HG03064 (cell line): ENCODE measurements at regions not wholly inside any gene's neighbourhood (a gene's known extent, or its start where the extent isn't known, plus 50 kb on each side); places are given as distances from the start of the nearest gene placed in this dataset.
"Not testable (repeated sequence)": the region's sequence is repeated elsewhere in the genome, so short reads cannot be mapped to it uniquely, and the experiment has no call there.

Source experiments
- ATAC-seq: cut with Tn5 transposase; IDR thresholded peaks from one replicate; pipeline ENCODE4 v1.9.1; 2021; ENCODE audit warnings: low read depth; ENCODE audit not compliant: unreplicated experiment

DNA sequence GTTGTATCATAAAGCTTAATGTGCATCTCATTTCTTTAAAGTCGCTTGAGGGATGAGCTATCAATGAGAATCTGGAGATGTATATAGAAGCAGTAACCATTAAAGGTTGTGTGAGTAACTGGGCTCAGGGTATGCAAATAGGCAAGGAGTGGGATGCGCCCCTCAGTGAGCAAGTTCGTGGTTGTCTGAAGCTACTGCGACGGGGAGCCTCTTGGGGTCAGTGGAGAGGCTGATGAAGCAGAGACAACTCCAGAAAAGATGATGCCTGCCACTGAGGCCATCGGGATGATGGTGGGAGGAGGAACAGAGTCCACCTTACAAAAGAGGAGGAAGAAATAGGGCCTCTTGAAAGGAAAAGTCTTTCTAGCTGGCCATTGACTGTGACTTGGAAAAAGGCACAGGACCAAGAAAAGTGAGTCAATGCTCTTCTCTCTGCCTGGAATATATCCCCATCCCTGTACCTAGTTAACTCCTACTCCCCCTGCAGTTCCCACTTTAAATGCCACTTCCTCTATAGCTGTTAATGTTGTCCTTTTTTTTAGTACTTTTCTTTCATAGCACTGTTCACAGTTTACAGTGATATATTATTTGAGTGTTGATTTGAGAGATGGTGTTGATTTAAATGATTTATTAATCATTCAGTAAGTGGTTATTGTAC, 51.4 kb upstream of the LSM6 start:
- peak; percentile 86 for ATAC-seq

DNA sequence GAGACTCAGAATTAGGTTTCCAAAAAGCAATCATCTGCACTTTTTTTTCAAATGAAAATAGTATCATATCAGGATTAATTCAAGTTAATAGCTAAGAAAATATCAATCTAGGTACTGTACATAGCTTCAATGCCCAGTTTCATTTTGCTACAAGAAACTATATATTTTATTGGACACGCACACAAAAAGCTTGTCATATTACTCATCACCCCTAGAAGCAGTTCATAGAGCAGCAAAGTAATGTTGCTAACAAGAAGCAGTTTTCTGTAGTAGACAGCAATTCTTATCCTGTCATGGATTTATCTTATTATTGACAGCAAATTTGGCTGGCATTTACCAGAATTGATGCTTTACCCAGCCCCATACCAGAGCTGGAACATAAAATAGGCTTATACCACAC, 52.3 kb upstream of the LSM6 start:
- ATAC-seq = no peak

DNA sequence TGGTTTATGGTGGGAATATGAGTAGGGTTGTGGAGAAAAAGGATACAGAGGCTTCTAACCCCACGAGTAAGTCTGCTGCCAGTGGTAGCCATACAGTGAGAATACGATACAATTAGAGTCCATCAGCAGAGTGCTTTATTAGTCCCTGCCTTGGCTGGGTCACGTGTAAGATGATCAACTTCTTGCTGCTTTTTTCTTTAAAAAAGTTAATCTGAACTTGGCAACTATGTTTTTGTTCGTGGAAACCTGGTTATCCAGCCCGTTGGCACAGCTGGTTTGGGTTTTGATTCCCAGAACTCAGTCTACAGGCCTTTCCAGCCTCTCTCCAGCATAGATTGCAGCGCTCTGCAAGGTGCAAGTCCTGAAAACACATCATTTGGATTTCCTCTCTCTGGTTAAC, 53.1 kb upstream of the LSM6 start:
- ATAC-seq = no peak

DNA sequence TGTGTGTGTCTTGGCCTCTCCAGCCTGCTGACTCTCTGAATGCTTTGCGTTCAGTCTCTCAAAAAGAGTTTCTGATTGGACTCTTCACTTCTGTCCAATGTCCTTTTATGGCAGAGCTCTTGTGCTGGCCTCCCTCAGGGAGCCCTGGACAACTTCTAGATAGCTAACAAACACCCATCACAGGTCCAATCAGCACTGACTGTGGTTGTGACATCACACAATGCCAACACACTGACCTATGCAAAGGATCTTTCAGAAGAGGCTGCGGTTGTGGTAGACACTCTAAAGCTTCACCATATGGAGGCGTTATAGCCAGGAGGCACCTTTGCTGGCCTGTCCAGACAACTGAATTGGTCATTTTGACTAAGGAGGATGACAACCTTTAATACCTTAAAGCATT, 53.8 kb upstream of the LSM6 start:
- ATAC-seq = no peak

DNA sequence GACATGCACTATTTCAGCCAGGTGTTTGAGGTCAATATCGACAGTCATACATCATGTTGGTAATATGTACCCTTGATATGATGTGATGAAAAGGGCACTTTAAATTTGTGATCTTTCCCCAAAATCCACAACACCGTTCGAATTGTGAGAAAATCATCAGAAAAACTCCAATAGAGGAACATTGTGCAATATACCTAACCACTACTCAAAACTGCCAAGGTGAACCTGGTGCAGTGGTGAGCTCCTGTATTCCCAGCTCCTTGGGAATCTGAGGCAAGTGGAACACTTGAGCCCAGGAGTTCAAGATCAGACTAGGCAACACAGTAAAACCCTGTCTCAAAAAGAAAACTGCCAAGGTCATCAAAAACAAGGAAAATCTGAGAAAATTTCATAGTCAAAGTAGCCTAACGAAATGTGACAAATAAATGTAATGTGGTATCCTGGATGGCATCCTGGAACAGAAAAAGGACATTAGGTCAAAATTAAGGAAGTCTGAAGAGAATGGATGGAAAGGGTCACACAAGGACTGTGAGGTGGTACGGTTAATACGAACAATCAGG, 55.6 kb upstream of the LSM6 start:
- ATAC-seq = no peak

DNA sequence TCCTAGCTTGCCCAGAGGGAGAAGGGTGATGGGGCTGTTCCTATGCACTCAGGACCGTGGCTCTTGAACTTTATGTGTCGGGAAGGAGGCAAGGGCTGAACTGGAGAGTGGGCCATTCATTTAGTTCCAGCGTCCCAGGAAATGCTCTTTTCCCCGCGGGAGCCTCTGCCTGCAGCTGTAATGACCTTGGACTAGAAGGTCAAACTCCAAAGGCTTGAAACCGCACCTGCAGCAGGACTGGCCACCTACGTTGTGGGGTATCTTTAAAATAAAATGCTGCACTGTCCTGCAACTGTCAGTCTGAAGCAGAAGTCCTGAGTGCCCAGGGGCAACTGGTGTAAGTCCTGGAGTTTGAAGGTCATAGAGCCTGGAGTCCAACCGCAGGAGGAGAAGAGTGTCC, 61.5 kb upstream of the LSM6 start:
- no peak for ATAC-seq

DNA sequence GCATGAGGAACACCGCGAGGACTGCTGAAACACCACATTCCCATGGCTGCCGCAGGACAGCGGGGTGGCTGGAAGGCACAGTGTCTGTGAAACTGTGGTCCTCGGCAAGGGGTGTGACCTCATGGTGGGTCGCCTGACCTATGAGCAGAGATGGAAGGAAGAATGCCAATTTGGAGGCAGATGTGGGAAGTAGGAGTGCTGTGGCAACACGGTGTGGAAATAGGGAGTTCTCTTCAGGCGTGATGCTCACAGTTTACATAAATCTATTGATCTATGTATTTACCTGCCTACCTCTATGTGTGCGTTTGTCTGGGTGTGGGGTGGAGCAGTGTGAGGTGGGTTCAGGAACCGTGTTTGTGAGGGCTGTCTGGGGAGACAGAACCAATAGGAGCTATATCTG, 62.3 kb upstream of the LSM6 start:
- no peak for ATAC-seq

DNA sequence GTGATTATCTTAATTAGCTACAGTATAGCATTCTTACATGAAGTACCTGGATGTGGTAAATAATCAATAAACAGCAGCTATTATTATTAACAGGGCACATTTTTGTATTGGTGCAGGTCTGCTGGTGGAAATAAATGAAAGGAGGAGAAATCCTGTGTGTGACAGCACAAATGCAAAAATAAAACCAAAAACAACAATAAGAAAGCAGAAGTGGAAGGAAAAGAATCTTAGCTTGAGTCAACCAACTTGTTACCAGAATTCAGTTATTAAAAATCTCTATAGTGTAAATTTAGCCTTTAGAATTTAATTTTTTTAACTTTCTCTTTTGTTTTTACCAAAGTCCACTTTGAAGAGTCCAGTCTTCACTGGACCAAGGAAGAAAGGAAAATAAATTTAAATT, 63.1 kb upstream of the LSM6 start:
- peak; percentile 63 for ATAC-seq

DNA sequence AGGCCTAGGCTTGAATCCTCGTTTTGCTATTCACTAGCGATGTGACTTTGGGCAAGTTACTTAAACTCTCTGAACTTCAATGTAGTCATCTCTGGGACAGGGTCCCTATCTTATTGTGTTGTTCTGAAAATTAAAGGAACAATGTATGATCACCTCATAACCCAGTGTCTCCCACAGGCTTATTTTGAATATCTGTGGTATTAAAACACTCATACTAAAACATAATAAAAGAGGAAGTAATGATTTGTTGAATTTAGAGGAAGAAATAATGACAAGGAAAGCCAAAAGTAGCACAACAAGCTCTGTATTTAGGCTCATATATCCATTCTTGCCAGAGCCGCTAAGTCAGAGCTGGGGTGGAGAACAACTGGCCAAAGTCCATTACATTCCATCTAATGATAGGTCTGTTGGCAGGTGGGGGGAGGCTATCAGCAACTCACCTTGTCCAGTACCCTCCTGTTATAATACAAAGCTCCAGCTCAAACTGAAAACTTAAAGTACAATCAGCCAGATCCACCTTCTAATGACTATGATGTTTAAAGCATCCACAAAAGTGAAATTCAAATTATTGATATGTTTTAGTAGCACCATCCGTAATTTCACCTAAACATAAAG, 64.5 kb upstream of the LSM6 start:
- ATAC-seq = no peak

DNA sequence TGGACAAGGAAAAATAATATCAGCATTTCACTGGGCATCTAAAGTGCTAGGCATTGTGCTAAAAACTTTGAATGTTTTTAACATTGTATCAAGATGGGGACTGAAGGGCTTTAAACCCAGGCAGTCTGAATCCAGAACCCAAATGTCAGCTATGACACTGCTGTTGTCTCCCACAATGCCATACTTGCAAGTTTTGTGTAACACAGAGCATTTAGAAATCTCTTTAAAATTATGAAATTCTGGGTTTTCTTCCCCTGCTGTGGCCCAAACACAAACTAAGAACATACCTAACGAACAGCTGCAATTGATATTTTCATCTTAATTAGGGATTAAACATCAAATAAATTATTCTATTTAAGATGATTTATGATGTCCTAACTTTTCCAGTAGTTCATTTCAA, 66.8 kb upstream of the LSM6 start:
- ATAC-seq = no peak

DNA sequence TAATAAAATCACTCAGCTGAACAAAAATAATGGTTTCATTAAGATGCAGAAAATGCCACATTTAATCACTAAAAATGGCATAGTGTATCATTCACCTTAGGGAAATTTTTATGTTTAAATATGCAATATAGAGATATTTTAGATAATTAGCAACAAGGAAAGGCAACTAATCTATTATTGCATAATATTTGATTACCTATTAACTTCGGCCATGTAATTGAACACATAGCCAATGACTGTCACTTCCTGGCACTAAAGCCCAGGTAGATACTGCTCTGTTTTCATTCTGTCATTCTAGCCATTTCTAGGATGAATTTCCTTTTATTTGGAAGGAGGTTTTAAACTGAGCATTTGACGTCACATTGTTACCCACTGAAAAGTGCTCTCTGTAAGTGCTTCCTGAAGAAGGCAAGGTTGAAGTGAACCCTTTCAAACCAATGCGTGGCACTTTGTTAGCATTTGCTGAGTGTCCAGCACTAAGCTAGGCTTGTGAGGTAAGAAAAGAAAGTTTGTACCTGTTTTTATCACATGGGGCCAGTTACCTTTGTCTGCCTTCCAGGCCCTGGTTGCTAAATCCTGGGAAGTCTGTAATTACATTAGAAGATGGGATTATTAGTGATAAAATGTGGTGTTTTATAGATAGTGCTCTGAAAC, 67.8 kb upstream of the LSM6 start:
- ATAC-seq = no peak

DNA sequence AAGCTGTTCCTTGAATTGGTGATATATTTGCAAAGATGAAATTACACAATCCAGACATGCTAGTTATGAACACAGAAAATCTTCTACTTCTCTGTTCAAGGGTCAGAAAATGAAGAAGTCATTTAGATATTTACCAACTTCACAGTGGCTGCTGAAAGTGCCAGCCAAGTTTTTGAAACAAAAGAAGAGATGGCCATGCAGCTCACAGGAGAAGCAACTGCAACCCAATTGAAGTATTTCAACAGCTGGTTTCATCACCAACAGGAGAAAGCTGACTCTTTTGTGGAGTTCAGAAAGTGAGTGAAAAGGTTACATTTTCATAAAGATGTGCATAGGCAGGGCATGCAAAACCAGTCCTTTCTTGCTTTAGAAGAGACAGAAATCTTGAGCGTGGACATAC, 70.1 kb upstream of the LSM6 start:
- peak; percentile 41 for ATAC-seq

DNA sequence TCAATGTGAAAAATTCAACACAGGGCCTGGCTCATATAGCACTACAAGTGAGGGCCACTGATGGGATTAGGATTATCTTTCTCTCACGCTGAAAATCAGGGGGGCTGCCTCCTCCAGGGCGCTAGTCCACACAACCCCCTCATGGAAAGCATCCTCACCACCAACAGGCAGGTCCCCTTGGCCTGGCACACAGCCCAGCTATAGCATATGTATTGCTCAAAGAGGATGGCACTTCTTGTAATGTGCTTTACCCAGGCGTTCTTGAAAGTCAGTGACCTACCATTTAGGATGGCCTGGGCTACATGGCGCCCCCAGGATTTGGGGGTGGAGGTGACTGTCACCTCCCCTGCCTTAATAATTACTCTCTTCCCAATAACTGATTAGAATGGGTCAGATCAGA, 71.0 kb upstream of the LSM6 start:
- ATAC-seq = no peak

DNA sequence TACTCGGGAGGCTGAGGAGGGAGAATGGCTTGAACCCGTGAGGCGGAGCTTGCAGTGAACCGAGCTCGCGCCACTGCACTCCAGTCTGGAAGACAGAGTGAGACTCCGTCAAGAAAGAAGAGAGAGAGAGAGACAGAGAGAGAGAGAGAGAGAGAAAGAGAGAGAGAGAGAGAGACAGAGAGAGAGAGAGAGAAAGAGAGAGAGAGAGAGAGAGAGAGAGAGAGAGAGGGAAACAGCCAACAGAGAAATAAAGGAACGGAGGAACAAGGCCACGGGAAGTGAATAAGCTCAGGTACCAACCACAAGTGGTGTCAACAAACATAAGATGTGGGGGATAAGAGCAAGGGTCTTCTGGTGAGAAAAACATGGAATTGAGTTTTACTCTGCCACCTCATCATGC, 71.5 kb upstream of the LSM6 start:
- not testable (repeated sequence) for ATAC-seq

DNA sequence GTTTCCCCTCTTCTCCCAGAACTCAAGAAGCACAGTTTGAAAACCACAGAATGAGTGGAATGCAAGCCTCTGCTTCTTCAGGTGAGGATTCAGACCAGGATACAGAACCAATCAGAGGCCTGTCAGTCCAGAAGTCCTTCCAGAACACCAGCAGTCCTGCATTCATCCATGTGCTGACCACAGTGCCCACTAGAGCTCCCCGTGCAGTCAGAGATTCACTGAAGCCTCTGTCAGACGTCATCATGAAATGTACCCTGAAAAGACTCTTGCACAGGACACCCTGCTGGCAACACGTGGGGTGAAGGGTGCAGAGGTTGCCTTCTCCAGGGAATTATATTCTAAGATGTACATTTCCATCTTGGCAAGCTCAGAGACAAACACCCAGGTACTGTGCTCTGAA, 75.9 kb upstream of the LSM6 start:
- no peak for ATAC-seq

DNA sequence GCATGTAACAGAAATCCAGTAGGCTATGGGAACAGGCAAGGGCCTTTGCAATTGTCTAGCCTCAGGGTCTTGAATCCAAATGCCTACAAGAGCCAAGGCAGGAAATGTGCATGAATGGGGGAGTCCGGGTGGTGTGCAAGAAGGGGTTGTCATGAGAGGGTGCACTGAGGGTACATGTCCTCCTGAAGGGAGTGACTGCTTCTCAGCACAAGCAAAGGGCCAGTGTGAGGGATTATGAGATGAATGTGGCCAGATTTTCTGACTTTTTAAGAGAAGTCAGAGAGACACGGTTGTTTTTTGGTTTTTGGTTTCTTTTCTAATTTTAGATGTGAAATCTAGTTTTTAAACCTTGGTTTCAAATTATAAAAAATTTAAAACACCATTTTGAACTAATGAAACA, 76.5 kb upstream of the LSM6 start:
- ATAC-seq = peak; percentile 67

DNA sequence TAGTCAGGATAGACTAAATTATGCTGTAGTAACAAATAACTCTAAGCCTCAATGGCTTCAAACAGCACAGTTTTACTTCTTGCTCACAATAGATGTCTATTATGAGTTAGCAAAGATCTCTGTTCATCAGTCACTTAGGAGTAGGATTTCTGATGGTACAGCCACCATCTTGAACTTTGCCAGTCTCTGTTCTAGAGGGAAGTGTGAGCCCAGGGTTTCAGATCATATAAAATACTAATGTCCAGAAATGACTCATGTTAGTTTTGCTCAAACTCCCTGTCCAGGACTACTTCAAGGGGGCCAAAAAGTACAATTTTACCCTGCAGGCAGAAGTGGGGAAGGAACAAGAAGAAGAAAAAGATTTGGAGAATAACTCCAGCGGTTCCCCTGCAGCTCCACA, 77.1 kb upstream of the LSM6 start:
- peak; percentile 55 for ATAC-seq

DNA sequence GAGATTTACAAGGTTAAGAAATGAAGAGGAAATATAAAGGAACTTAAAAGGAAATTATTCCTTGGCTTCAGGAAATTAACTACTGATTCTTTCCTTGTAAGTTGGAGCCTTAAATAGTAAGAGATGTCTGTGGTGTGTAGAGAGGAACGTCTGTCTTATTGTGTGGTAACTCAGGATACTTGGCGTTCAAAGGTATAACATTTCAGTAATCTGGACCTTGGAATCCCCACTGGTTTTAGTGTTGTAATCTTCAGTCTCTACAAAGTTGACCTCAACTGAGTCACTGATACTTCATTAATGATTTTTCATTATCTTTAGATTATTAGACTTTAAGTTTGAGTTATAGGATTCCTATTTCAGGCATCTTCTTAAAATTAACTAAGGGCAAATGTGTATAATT, 79.1 kb upstream of the LSM6 start:
- no peak for ATAC-seq

DNA sequence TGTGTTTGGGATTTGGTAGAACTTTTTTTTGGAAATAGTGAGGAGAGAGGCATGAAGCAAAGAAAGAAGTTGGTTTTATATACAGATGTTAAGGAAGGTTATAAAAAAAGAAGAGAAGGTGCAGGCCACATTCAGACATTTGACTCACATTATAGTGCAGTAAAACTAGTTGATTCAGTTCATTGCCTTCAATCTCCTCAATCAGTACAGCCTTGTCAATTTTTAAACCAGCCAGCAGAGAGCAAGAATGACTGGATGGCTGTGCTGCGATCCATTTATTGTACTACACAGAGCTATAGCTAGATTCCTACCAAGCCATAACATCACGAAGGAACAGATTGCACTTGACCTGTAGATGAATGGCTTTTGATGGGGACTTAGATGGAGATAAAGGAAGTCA, 79.7 kb upstream of the LSM6 start:
- no peak for ATAC-seq

DNA sequence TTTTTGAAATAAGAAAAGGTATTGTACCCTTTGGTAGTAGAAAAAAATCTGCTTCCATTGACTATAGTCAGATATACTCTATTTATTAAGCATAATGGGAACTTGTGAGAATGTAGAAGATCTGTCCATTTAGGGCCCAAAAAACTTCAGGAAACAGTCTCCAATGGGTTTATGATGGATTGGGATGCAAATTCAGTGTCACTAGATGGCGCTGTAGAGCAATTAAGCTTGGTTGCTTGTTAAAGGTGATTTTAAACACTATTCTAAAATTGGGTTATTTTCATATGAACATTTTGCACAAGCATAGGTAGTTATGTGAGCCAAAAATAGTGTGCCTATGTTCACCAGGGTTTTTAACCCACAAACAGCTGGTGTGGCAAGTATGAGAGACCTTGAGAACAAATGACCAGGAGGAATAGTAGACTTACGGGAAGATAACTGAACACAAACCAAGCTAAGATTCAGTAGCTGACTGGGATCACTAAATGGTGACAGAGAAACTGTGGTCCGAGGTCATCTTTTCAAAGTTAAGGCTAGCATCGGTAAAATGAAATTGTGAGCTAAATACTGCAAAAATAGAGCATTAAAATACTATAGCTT, 80.3 kb upstream of the LSM6 start:
- ATAC-seq = no peak

DNA sequence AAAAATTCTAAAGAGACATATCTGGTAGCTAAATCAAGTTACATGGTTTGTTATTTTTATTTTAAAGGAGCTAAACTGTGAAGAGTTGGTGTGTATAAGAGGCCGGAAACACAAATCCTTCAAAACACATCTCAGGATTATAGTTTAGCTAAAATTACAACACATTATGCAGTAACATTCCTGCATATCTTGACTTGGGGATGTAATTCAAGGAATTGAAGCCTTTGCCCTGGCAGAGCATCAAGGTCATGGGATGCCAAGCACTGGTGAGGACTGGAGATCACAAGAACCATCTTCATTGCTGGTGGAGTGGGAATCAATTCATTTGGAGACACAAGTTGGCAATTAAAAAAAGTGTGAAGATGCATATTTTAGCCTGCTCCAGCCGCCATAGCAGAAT, 86.8 kb upstream of the LSM6 start:
- ATAC-seq = no peak

DNA sequence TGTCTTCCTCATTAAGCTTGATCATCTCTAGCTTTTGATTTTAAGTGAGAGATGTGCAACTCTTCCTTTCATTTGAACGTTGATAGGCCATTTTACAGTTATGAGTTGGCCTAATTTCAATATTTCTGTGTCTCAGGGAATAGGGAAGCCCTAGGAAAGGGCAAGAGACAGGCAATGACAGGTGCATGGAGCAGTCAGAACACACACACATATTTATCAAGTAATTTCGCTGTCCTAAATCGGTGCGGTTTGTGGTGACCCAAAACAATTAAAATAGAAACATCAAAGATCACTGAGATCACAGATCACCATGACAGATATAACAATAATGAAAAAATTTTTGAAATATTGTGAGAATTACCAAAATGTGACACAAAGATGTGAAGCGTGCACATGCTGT, 87.7 kb upstream of the LSM6 start:
- no peak for ATAC-seq
